NT2/D1 (cell line): ENCODE measurements at regions not wholly inside any gene's neighbourhood (a gene's known extent, or its start where the extent isn't known, plus 50 kb on each side); places are given as distances from the start of the nearest gene placed in this dataset.

Experiments
- SUZ12 ChIP-seq: IDR thresholded peaks from 2 replicates; pipeline ENCODE4 v1.6.1; 2011; ENCODE audit not compliant: insufficient read length, insufficient read depth; ENCODE audit errors: extremely low read depth
- ZNF274 ChIP-seq: IDR thresholded peaks from 2 replicates; pipeline ENCODE4 v1.6.1; 2011; ENCODE audit warnings: mild to moderate bottlenecking, low read depth, low read length

GRCh38 chr1:201752333-201752732 lies 76.6 kb upstream of the IPO9 start:
- TF ChIP-seq SUZ12: no peak
- TF ChIP-seq ZNF274: no peak
